ENCODE measurements at regions not wholly inside any gene's neighbourhood (a gene's known extent, or its start where the extent isn't known, plus 50 kb on each side); places are given as distances from the start of the nearest gene placed in this dataset.
"Not testable (repeated sequence)": the region's sequence is repeated elsewhere in the genome, so short reads cannot be mapped to it uniquely, and the experiment has no call there.

DNA sequence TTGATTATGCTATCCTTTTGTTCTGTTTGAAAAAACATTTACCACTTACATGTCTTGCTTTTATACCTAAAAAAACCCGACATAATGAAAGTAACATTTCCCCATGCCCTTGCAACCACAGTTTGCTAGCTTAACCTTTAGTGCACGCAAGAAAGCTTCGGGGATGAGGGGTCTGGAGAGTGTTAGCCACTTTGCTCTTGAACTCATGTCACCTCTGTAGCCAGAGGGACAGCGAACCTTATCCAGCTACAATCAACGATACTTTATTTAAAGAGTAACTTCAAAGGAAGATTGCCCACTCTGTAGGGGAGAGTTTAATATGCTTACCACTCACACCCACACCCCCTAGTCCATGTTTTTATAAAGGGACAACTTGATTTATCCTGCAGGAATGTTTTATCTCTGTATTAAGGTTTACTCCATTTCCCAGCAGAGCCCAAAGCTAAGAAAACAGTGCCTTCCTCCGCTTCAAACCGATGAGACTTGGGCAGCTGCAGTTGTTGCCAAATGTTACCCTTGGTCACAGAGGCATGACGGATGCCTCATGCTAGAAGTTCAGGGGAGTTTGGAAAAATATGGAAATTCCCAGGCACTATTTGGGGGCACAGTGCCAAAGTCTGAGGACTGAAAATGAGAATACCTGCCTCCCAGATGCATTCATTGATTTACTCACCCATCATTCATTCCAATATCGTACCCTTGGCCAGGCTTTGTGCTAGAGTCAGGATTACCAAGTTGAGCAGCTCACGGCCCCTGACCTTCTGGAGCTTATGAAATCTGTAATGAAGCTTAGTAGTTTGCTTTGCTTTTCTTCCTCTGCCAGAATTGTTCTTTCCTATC is 61.4 kb upstream of the VCAM1 start:
- DNase-seq (ENCODE audit: low read depth) = peak; percentile 79

DNA sequence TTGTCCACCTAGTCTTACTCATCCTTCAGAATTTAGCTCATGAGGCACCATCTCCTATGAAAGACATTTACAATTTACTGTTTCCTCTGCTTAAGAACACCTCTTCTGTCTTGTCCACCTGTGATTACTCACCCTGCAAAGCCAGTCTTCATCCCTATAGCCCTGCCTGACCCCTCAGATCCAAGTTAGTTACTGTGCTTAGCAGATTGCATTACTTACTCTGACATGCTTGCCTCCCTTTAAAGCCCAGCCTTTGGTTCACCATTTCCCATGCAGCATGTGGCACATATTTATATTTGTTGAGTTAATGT is 60.9 kb upstream of the VCAM1 start:
- no peak for DNase-seq (ENCODE audit: low read depth)
- TF ChIP-seq, protein P1, sequence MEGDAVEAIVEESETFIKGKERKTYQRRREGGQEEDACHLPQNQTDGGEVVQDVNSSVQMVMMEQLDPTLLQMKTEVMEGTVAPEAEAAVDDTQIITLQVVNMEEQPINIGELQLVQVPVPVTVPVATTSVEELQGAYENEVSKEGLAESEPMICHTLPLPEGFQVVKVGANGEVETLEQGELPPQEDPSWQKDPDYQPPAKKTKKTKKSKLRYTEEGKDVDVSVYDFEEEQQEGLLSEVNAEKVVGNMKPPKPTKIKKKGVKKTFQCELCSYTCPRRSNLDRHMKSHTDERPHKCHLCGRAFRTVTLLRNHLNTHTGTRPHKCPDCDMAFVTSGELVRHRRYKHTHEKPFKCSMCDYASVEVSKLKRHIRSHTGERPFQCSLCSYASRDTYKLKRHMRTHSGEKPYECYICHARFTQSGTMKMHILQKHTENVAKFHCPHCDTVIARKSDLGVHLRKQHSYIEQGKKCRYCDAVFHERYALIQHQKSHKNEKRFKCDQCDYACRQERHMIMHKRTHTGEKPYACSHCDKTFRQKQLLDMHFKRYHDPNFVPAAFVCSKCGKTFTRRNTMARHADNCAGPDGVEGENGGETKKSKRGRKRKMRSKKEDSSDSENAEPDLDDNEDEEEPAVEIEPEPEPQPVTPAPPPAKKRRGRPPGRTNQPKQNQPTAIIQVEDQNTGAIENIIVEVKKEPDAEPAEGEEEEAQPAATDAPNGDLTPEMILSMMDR (conservative IDR thresholded peaks at IDR 0.05; ENCODE audit: low read depth, low read length) = no peak
- no peak overlapping the region for H3K4me3 ChIP-seq (ENCODE audit: low read depth, low read length)

More for the DNA sequence above, 61.4 kb upstream of the VCAM1 start:
- TF ChIP-seq, protein P1 (conservative IDR thresholded peaks at IDR 0.05; ENCODE audit: low read depth, low read length) = no peak
- H3K4me3 ChIP-seq (ENCODE audit: low read depth, low read length) = no peak overlapping the region

DNA sequence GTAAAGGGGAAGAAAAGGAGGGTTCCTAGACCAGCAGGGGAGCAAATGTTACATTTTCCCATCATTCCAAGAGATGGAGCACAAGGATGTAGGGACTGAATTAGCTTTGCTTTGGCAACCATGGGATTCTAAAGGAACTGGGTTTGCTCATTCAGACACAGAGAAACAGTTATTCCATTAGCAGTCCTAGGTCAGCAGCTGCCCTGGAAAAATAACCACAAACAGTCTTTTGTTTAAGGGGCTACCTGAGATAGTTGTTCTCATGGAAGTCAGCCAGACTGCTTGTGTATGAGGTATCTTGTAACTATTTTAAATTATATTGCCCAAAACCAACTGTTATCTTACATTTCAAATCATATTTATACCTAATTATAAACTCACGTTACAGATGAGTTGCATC is 58.4 kb upstream of the VCAM1 start:
- DNase-seq (ENCODE audit: low read depth) = no peak
- no peak overlapping the region for H3K4me3 ChIP-seq (ENCODE audit: low read depth, low read length)
- TF ChIP-seq, protein P1 (conservative IDR thresholded peaks at IDR 0.05; ENCODE audit: low read depth, low read length) = no peak

DNA sequence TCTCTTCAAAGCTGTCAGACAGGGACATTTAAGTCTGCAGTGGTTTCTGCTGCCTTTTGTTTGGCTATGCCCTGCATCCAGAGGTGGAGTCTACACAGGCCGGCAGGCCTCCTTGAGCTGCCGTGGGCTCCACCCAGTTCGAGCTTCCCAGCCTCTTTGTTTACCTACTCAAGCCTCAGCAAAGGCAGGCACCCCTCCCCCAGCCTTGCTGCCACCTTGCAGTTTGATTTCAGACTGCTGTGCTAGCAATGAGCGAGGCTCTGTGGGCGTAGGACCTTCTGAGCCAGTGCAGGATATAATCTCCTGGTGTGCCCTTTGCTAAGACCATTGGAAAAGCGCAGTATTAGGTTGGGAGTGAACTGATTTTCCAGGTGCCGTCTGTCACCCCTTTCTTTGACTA is 51.0 kb upstream of the VCAM1 start:
- DNase-seq (ENCODE audit: low read depth); H3K4me3 ChIP-seq (ENCODE audit: low read depth, low read length): not testable (repeated sequence)

Data from choroid plexus epithelial cell (primary cell).